Spleen (tissue), 11 donors: ENCODE measurements at regions not wholly inside any gene's neighbourhood (a gene's known extent, or its start where the extent isn't known, plus 50 kb on each side); places are given as distances from the start of the nearest gene placed in this dataset.
"Not testable (repeated sequence)": the region's sequence is repeated elsewhere in the genome, so short reads cannot be mapped to it uniquely, and the experiment has no call there.

Source experiments
- DNase-seq: peaks from one replicate; pipeline ENCODE4 v3.0.0-alpha.2; 2020
- H3K27ac ChIP-seq, 8 donors: fragments of 200-600 bp; sonication (generic) in 7 of 8; 1 replicate in 4 of 8; 2 replicates in 4 of 8; pipeline versions ENCODE4 v1.5.0 to v1.8.0; 2016 to 2021; ENCODE audit warnings: inconsistent platforms in 4 of 8, mild to moderate bottlenecking in 4 of 8, moderate library complexity in 1 of 8
- H3K27me3 ChIP-seq, 7 donors: fragments of 200-600 bp; sonication (generic) in 6 of 7; replicated peaks in 1 of 7; 1 replicate in 4 of 7; 2 replicates in 3 of 7; pipeline versions ENCODE4 v1.5.0 to v1.8.0; 2016 to 2021; ENCODE audit warnings: inconsistent platforms in 3 of 7, mild to moderate bottlenecking in 1 of 7
- H3K36me3 ChIP-seq, 6 donors: fragments of 200-600 bp; sonication (generic) in 5 of 6; 1 replicate in 4 of 6; 2 replicates in 2 of 6; pipeline versions ENCODE4 v1.5.0 to v1.8.0; 2016 to 2021; ENCODE audit warnings: inconsistent platforms in 2 of 6
- H3K4me1 ChIP-seq, 6 donors: fragments of 200-600 bp; sonication (generic) in 5 of 6; 1 replicate in 3 of 6; 2 replicates in 3 of 6; pipeline versions ENCODE4 v1.5.0 to v1.8.0; 2016 to 2021; ENCODE audit warnings: inconsistent platforms in 3 of 6
- H3K4me3 ChIP-seq, 8 donors: fragments of 200-600 bp; sonication (generic) in 7 of 8; 1 replicate in 4 of 8; 2 replicates in 4 of 8; pipeline versions ENCODE4 v1.5.0 to v1.8.0; 2016 to 2021; ENCODE audit warnings: inconsistent platforms in 4 of 8, mild to moderate bottlenecking in 4 of 8, moderate library complexity in 2 of 8
- H3K9me3 ChIP-seq, 8 donors: fragments of 200-600 bp; sonication (generic) in 7 of 8; 1 replicate in 4 of 8; 2 replicates in 4 of 8; pipeline versions ENCODE4 v1.5.0 to v1.8.0; 2016 to 2021; ENCODE audit warnings: inconsistent platforms in 4 of 8
- POLR2A ChIP-seq, 3 donors: fragments of 450-650 bp; IDR thresholded peaks; one replicate each; pipeline ENCODE4 v1.5.1; 2017; ENCODE audit warnings: antibody characterized with exemption in 3 of 3, mild to moderate bottlenecking in 1 of 3
- POLR2AphosphoS5 ChIP-seq, 3 donors: sonication (generic); formaldehyde crosslinking; IDR thresholded peaks; one replicate each; pipeline ENCODE4 v1.5.1; 2017; ENCODE audit warnings: antibody characterized with exemption in 3 of 3
- whole genome bisulfite sequencing, 5 donors: extraction: QIAGEN DNeasy Blood & Tissue Kit in 3 of 5; methylation state at CpG; one replicate each; pipeline versions ENCODE4 v1.1.5 to v1.1.7; 2013 to 2018; 5-methylcytosine and 5-hydroxymethylcytosine counted together
- intact Hi-C: fragments of 100-400 bp; cut with DNase I; formaldehyde crosslinking; loops from one replicate; pipeline ENCODE4 v1.15.0; 2023; ENCODE audit warnings: low total_unique reads
- TF ChIP-seq, protein P1 (sequence below), 11 experiments: fragments of 200-600 bp in 7 of 11; fragments of 450-650 bp in 4 of 11; sonication (generic) in 4 of 11; IDR thresholded peaks in 8 of 11; conservative IDR thresholded peaks in 3 of 11; 1 replicate in 7 of 11; 2 replicates in 4 of 11; pipeline versions ENCODE4 v1.4.0 to v1.8.0; 2016 to 2021; ENCODE audit warnings: antibody characterized with exemption in 11 of 11, inconsistent platforms in 4 of 11, mild to moderate bottlenecking in 1 of 11
- donor health status: healthy with polysubstance abuse.
- donor health status: DM: no; HTN: no; CAD: no; lungs with moderate emphysema.
- donor health status: DM: no; HTN: no; CAD: no.
- donor health status: Bipolar disorder and iron deficiency.
- donor health status: healthy.
- donor health status: DM: no; HTN: no; CAD: no.
- donor health status: DM: yes; HTN: yes; CAD: no.

GRCh38 chr1:109845658-109846057 lies 65.0 kb upstream of the CSF1 start:
- DNase-seq: no peak
- Histone ChIP-seq H3K4me3 (no peak overlapping the region), H3K4me1 (no peaks in the 10 kb centered on the region), H3K27me3 (no peaks in the 10 kb centered on the region), H3K36me3 (no peaks in the 10 kb centered on the region), H3K27ac (no peak overlapping the region), H3K9me3 (no peaks in the 10 kb centered on the region)
- intact Hi-C loops: no loop called here
- TF ChIP-seq POLR2A (IDR thresholded peaks at IDR 0.05): no peak
- 87 to 96% (median 94%) methylated on average over 3 of the region's 3 CpGs for WGBS, 5 donors

- Histone ChIP-seq H3K4me3 (no peak overlapping the region), H3K36me3 (no peaks in the 10 kb centered on the region), H3K27ac (no peak overlapping the region), H3K4me1 (no peaks in the 10 kb centered on the region), H3K9me3 (no peaks in the 10 kb centered on the region), H3K27me3 (no peaks in the 10 kb centered on the region)
- DNase-seq: no peak
- TF ChIP-seq, protein P1, sequence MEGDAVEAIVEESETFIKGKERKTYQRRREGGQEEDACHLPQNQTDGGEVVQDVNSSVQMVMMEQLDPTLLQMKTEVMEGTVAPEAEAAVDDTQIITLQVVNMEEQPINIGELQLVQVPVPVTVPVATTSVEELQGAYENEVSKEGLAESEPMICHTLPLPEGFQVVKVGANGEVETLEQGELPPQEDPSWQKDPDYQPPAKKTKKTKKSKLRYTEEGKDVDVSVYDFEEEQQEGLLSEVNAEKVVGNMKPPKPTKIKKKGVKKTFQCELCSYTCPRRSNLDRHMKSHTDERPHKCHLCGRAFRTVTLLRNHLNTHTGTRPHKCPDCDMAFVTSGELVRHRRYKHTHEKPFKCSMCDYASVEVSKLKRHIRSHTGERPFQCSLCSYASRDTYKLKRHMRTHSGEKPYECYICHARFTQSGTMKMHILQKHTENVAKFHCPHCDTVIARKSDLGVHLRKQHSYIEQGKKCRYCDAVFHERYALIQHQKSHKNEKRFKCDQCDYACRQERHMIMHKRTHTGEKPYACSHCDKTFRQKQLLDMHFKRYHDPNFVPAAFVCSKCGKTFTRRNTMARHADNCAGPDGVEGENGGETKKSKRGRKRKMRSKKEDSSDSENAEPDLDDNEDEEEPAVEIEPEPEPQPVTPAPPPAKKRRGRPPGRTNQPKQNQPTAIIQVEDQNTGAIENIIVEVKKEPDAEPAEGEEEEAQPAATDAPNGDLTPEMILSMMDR (IDR thresholded peaks at IDR 0.05 in 8 of 11, conservative IDR thresholded peaks at IDR 0.05 in 3 of 11): no peak
- TF ChIP-seq POLR2A (IDR thresholded peaks at IDR 0.05) (no peak), POLR2AphosphoS5 (IDR thresholded peaks at IDR 0.05) (no peak)
- 72 to 86% (median 82%) methylated on average over 2 of the region's 2 CpGs for WGBS, 5 donors
- intact Hi-C loops: no loop called here
Observed at GRCh38 chr1:109844609-109845008, 66.0 kb upstream of the CSF1 start.

DNA sequence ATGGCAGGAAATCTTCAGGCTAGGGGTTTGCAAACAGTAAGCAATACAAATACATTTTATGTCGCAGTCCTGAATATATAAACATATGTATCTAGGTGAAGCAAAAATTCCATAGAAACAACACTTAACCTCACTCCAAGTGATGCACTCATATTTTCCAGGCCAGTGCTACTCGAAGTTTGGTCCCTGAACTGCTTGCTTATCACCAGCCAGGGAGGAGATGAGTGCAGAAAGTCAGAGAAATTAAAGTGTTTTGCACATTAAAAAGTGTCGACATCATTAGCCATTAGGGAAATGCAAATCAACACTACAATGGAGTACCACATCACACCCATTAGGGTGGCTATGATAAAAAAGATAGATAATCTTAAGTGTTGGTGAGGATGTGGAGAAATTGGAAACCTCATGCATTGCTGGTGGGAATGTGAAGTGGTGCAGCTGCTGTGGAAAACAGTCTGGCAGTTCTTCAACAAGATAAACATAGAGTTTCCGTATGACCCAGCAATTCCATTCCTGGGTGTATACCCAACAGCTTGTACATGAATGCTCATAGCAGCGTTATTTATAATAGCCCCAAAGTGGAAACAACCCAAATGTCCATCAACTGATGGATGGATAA lies 70.5 kb upstream of the CSF1 start:
- no peaks in the 10 kb centered on the region for H3K4me1 ChIP-seq
- no peak for DNase-seq
- H3K27ac ChIP-seq: no peak overlapping the region
- H3K36me3 ChIP-seq: no peaks in the 10 kb centered on the region
- no peak for TF ChIP-seq POLR2A (IDR thresholded peaks at IDR 0.05)
- no peak for TF ChIP-seq POLR2AphosphoS5 (IDR thresholded peaks at IDR 0.05)
- TF ChIP-seq, protein P1 (IDR thresholded peaks at IDR 0.05 in 8 of 11, conservative IDR thresholded peaks at IDR 0.05 in 3 of 11): no peak
- H3K9me3 ChIP-seq: peaks cover 0 to 22% (median 19%) of the 10 kb centered on the region in 8 donors
- no peaks in the 10 kb centered on the region for H3K27me3 ChIP-seq
- H3K4me3 ChIP-seq: no peak overlapping the region
- 78 to 89% (median 83%) methylated on average over 5 of the region's 5 CpGs for WGBS, 5 donors
- intact Hi-C loops: no loop called here

DNA sequence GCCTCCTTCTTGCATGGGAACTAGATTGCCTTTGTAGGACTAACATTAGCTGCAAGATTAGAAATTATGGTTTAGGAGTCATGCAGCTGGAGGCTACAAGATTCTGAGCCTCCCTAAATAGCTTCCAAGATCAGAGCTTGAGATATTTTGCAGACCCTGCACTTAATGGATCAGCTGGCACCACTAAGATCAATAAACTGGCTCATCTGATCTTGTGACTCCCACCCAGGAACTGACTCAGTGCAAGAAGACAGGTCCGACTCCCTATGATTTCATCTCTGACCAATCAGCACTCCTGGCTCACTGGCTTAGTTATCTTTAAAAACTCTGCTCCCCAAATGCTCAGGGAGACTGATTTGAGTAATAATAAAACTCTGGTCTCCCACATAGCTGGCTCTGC lies 71.4 kb upstream of the CSF1 start:
- peaks cover 0 to 22% (median 19%) of the 10 kb centered on the region in 8 donors for H3K9me3 ChIP-seq
- WGBS, 5 donors: 85 to 91% (median 89%) methylated on average over 1 of the region's 1 CpG
- H3K36me3 ChIP-seq, H3K27me3 ChIP-seq, H3K27ac ChIP-seq, H3K4me1 ChIP-seq, DNase-seq, H3K4me3 ChIP-seq, intact Hi-C loops: not testable (repeated sequence)

- intact Hi-C loops: no loop called here
- 77 to 93% (median 87%) methylated on average over 4 of the region's 4 CpGs for WGBS, 5 donors
- TF ChIP-seq POLR2A (IDR thresholded peaks at IDR 0.05): no peak
- TF ChIP-seq, protein P1 (IDR thresholded peaks at IDR 0.05 in 8 of 11, conservative IDR thresholded peaks at IDR 0.05 in 3 of 11): no peak
Observed at GRCh38 chr1:109838838-109839240, 71.8 kb upstream of the CSF1 start.

More at GRCh38 chr1:109838838-109839240, 71.8 kb upstream of the CSF1 start:
- no peaks in the 10 kb centered on the region for H3K4me1 ChIP-seq
- no peaks in the 10 kb centered on the region for H3K27me3 ChIP-seq
- peaks cover 0 to 22% (median 19%) of the 10 kb centered on the region in 8 donors for H3K9me3 ChIP-seq
- H3K4me3 ChIP-seq: no peak overlapping the region
- no peak for DNase-seq
- no peak overlapping the region for H3K27ac ChIP-seq
- no peaks in the 10 kb centered on the region for H3K36me3 ChIP-seq
